ENCODE measurements at regions not wholly inside any gene's neighbourhood (a gene's known extent, or its start where the extent isn't known, plus 50 kb on each side); places are given as distances from the start of the nearest gene placed in this dataset.

DNA sequence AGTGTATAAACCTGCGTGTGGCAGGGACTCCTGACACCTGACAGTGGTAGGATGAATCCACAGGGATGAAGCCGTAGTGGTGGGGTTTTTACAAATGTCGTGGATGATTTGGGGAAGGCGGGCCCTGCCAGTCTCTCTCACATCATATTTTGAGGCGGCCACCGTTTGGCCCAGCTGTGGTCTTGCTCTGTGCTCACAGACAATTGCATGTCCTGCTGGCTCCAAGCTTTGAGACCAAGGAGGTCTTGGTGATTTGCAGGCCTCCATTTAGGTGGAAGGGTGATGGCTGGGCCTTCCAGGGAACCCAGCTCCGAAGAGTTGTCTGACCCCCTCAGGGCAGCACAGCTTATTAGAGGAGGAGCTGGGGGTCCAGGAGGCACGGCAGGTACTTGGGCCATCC is 151.1 kb upstream of the SHH start:
- TF ChIP-seq, protein P1, sequence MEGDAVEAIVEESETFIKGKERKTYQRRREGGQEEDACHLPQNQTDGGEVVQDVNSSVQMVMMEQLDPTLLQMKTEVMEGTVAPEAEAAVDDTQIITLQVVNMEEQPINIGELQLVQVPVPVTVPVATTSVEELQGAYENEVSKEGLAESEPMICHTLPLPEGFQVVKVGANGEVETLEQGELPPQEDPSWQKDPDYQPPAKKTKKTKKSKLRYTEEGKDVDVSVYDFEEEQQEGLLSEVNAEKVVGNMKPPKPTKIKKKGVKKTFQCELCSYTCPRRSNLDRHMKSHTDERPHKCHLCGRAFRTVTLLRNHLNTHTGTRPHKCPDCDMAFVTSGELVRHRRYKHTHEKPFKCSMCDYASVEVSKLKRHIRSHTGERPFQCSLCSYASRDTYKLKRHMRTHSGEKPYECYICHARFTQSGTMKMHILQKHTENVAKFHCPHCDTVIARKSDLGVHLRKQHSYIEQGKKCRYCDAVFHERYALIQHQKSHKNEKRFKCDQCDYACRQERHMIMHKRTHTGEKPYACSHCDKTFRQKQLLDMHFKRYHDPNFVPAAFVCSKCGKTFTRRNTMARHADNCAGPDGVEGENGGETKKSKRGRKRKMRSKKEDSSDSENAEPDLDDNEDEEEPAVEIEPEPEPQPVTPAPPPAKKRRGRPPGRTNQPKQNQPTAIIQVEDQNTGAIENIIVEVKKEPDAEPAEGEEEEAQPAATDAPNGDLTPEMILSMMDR (IDR thresholded peaks at IDR 0.05; ENCODE audit: insufficient read depth, low read depth, low read length): no peak
- H3K4me3 ChIP-seq (ENCODE audit: low read depth, low read length): no peak overlapping the region
- no peak for DNase-seq (ENCODE audit: low read depth)

DNA sequence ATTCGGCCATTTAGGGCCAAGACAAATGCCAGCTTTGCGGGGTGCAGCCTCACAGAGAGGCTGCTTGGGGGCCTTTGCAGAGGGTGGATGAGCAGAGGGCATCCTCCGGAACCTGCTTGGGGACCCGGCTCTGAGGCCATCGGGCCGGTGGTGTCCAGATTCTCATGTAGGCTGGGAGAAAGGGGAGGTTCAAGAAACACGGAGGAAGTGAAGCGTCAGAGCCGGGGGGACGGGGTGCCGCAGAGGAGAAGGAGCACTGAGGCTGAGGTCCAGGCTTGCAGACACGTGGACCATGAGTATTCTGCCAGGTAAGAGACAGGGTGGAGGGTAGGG is 150.7 kb upstream of the SHH start:
- TF ChIP-seq, protein P1 (IDR thresholded peaks at IDR 0.05; ENCODE audit: insufficient read depth, low read depth, low read length): no peak
- no peak for DNase-seq (ENCODE audit: low read depth)
- no peak overlapping the region for H3K4me3 ChIP-seq (ENCODE audit: low read depth, low read length)

- no peak for DNase-seq (ENCODE audit: low read depth)
- no peak overlapping the region for H3K4me3 ChIP-seq (ENCODE audit: low read depth, low read length)
- TF ChIP-seq, protein P1 (IDR thresholded peaks at IDR 0.05; ENCODE audit: insufficient read depth, low read depth, low read length): no peak
These were observed 150.1 kb upstream of the SHH start for GRCh38 chr7:155962191-155962967.

GRCh38 chr7:155961241-155962190 is 149.3 kb upstream of the SHH start:
- no peak overlapping the region for H3K4me3 ChIP-seq (ENCODE audit: low read depth, low read length)
- peak; percentile 6 for DNase-seq (ENCODE audit: low read depth)
- TF ChIP-seq, protein P1 (IDR thresholded peaks at IDR 0.05; ENCODE audit: insufficient read depth, low read depth, low read length): no peak

DNA sequence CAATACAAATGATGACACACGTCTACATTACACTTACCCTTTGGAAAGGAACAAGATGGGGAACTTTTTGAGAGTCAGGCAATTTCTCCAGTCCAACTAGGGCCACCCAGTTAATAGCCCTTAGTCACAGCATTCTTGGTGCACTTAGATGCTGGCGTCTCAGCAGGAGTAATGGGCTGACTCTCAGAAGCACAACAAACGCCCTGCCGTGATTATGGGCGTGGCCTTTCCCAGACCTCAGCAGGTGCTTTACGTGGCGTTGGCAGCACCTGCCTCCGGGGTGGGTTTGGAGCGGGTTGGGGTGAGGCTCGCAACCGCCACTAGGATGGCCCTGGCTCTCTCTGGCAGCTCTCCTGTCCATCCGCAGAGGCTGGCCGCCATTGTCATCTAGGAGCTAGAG is 147.6 kb upstream of the SHH start:
- TF ChIP-seq, protein P1 (IDR thresholded peaks at IDR 0.05; ENCODE audit: insufficient read depth, low read depth, low read length): no peak
- DNase-seq (ENCODE audit: low read depth): no peak
- no peak overlapping the region for H3K4me3 ChIP-seq (ENCODE audit: low read depth, low read length)

- DNase-seq (ENCODE audit: low read depth): no peak
- TF ChIP-seq, protein P1 (IDR thresholded peaks at IDR 0.05; ENCODE audit: insufficient read depth, low read depth, low read length): no peak
- H3K4me3 ChIP-seq (ENCODE audit: low read depth, low read length): no peak overlapping the region
These were observed 144.7 kb upstream of the SHH start for GRCh38 chr7:155956977-155957376.
